H9 (cell line): ENCODE measurements at regions not wholly inside any gene's neighbourhood (a gene's known extent, or its start where the extent isn't known, plus 50 kb on each side); places are given as distances from the start of the nearest gene placed in this dataset.

Experiments used
- DNase-seq: peaks from one replicate; pipeline ENCODE4 v3.0.0-alpha.2; 2017
- H2AFZ ChIP-seq: one replicate; pipeline ENCODE4 v1.6.1; 2013; ENCODE audit warnings: mild to moderate bottlenecking, low read length, control low read depth, moderate library complexity
- H2AK5ac ChIP-seq: 2 replicates; pipeline ENCODE4 v1.6.1; 2013; ENCODE audit warnings: low read length, control low read depth, mixed read lengths; ENCODE audit not compliant: insufficient read length
- H2BK120ac ChIP-seq: one replicate; pipeline ENCODE4 v1.6.1; 2013; ENCODE audit warnings: low read depth, mild to moderate bottlenecking, low read length, control low read depth, inconsistent platforms; ENCODE audit not compliant: poor library complexity, severe bottlenecking
- H2BK12ac ChIP-seq: 2 replicates; pipeline ENCODE4 v1.6.1; 2013; ENCODE audit warnings: low read length, control low read depth, mixed read lengths, low read depth; ENCODE audit not compliant: insufficient read length
- H2BK15ac ChIP-seq: 2 replicates; pipeline ENCODE4 v1.6.1; 2013; ENCODE audit warnings: low read depth, low read length, control low read depth
- H2BK20ac ChIP-seq: one replicate; pipeline ENCODE4 v1.6.1; 2013; ENCODE audit warnings: low read depth, mild to moderate bottlenecking, low read length, control low read depth, inconsistent platforms; ENCODE audit not compliant: poor library complexity, severe bottlenecking
- H2BK5ac ChIP-seq: 2 replicates; pipeline ENCODE4 v1.6.1; 2013; ENCODE audit warnings: low read length, control low read depth, mixed read lengths; ENCODE audit not compliant: insufficient read length
- H3K14ac ChIP-seq: 2 replicates; pipeline ENCODE4 v1.6.1; 2013; ENCODE audit warnings: low read length, control low read depth; ENCODE audit not compliant: insufficient read depth
- H3K18ac ChIP-seq: 2 replicates; pipeline ENCODE4 v1.6.1; 2013; ENCODE audit warnings: low read depth, mild to moderate bottlenecking, mixed read lengths, low read length, control low read depth; ENCODE audit not compliant: insufficient read length
- H3K23ac ChIP-seq: 2 replicates; pipeline ENCODE4 v1.6.1; 2013; ENCODE audit warnings: low read length, control low read depth, mixed read lengths, low read depth; ENCODE audit not compliant: insufficient read length
- H3K23me2 ChIP-seq: 2 replicates; pipeline ENCODE4 v1.6.1; 2013; ENCODE audit warnings: low read depth, mild to moderate bottlenecking, mixed read lengths, low read length, control low read depth; ENCODE audit not compliant: insufficient read length, poor library complexity, severe bottlenecking
- H3K27ac ChIP-seq: 2 replicates; pipeline ENCODE4 v1.5.1; 2013; ENCODE audit warnings: low read length, control low read depth, mixed read lengths, low read depth; ENCODE audit not compliant: insufficient read length
- H3K27me3 ChIP-seq: 2 replicates; pipeline ENCODE4 v1.6.1; 2013; ENCODE audit warnings: low read length, control low read depth, inconsistent platforms; ENCODE audit not compliant: insufficient read depth
- H3K4ac ChIP-seq: 2 replicates; pipeline ENCODE4 v1.6.1; 2013; ENCODE audit warnings: low read depth, mild to moderate bottlenecking, control low read depth, inconsistent platforms, low read length, moderate library complexity
- H3K4me1 ChIP-seq: 2 replicates; pipeline ENCODE4 v1.6.1; 2013; ENCODE audit warnings: low read length, control low read depth, inconsistent platforms; ENCODE audit not compliant: insufficient read depth
- H3K4me2 ChIP-seq: 2 replicates; pipeline ENCODE4 v1.6.1; 2013; ENCODE audit warnings: low read length, control low read depth, mixed read lengths; ENCODE audit not compliant: insufficient read length, insufficient read depth
- H3K56ac ChIP-seq: 2 replicates; pipeline ENCODE4 v1.6.1; 2013; ENCODE audit warnings: low read depth, mild to moderate bottlenecking, mixed read lengths, low read length, control low read depth; ENCODE audit not compliant: insufficient read length
- H3K79me1 ChIP-seq: 2 replicates; pipeline ENCODE4 v1.6.1; 2013; ENCODE audit warnings: low read depth, mild to moderate bottlenecking, moderate library complexity, low read length, control low read depth, inconsistent platforms; ENCODE audit not compliant: insufficient read depth, poor library complexity, severe bottlenecking
- H3K79me2 ChIP-seq: 2 replicates; pipeline ENCODE4 v1.6.1; 2013; ENCODE audit warnings: low read length, control low read depth, inconsistent platforms; ENCODE audit not compliant: insufficient read depth
- H3K9ac ChIP-seq: 2 replicates; pipeline ENCODE4 v1.6.1; 2013; ENCODE audit warnings: low read length, control low read depth, mixed read lengths; ENCODE audit not compliant: insufficient read length; ENCODE audit errors: extremely low read depth
- H3K9me3 ChIP-seq: one replicate; pipeline ENCODE4 v1.6.1; 2013; ENCODE audit warnings: low read depth, low read length, inconsistent platforms; ENCODE audit not compliant: control insufficient read depth
- H3T11ph ChIP-seq: one replicate; pipeline ENCODE4 v1.6.1; 2013; ENCODE audit warnings: mild to moderate bottlenecking, low read length, control low read depth, inconsistent platforms
- H4K20me1 ChIP-seq: one replicate; pipeline ENCODE4 v1.6.1; 2013; ENCODE audit not compliant: control insufficient read depth, insufficient read length, insufficient read depth
- H4K5ac ChIP-seq: 2 replicates; pipeline ENCODE4 v1.6.1; 2013; ENCODE audit warnings: low read depth, mild to moderate bottlenecking, mixed read lengths, low read length, control low read depth; ENCODE audit not compliant: insufficient read length
- H4K8ac ChIP-seq: replicated peaks from 2 replicates; pipeline ENCODE4 v1.6.1; 2013; ENCODE audit warnings: low read length, control low read depth, mixed read lengths, low read depth; ENCODE audit not compliant: insufficient read length
- H4K91ac ChIP-seq: 2 replicates; pipeline ENCODE4 v1.6.1; 2013; ENCODE audit warnings: low read depth, mild to moderate bottlenecking, moderate library complexity, mixed read lengths, low read length, control low read depth; ENCODE audit not compliant: insufficient read length
- H3K27ac Mint-ChIP-seq, 3 experiments: 2 replicates in 2 of 3; 3 replicates in 1 of 3; pipeline ENCODE4 v1.8.0; 2020 to 2021; ENCODE audit warnings: mixed read lengths in 3 of 3, mild to moderate bottlenecking in 1 of 3, moderate library complexity in 1 of 3
- H3K27me3 Mint-ChIP-seq: 2 replicates; pipeline ENCODE4 v1.8.0; 2021; ENCODE audit warnings: low read depth, mild to moderate bottlenecking, moderate library complexity, mixed read lengths
- H3K36me3 Mint-ChIP-seq, 3 experiments: 2 replicates in 2 of 3; 3 replicates in 1 of 3; pipeline ENCODE4 v1.8.0; 2020 to 2021; ENCODE audit warnings: low read depth in 3 of 3, mixed read lengths in 3 of 3; ENCODE audit not compliant: insufficient read depth in 1 of 3
- H3K4me1 Mint-ChIP-seq, 2 experiments: 2 replicates each; pipeline ENCODE4 v1.8.0; 2020; ENCODE audit warnings: mixed read lengths in 2 of 2
- H3K4me3 Mint-ChIP-seq, 2 experiments: 2 replicates in 1 of 2; 3 replicates in 1 of 2; pipeline ENCODE4 v1.8.0; 2020 to 2021; ENCODE audit warnings: mild to moderate bottlenecking in 2 of 2, mixed read lengths in 2 of 2, moderate library complexity in 1 of 2
- H3K9me3 Mint-ChIP-seq, 2 experiments: 2 replicates in 1 of 2; 3 replicates in 1 of 2; pipeline ENCODE4 v1.8.0; 2020; ENCODE audit warnings: mild to moderate bottlenecking in 2 of 2, mixed read lengths in 2 of 2, moderate library complexity in 1 of 2
- WGBS: extraction: QIAGEN DNeasy Blood & Tissue Kit; methylation state at CpG from one replicate; pipeline ENCODE4 v1.1.7; 2013; ENCODE audit warnings: missing lambda C conversion rate, low lambda C conversion rate, mixed read lengths; ENCODE audit not compliant: insufficient read length; ENCODE audit errors: extremely low coverage; 5-methylcytosine and 5-hydroxymethylcytosine counted together
- TF ChIP-seq, protein P1 (sequence below): fragments of 200-600 bp; sonication (generic); conservative IDR thresholded peaks from 3 replicates; pipeline ENCODE4 v1.8.0; 2021; ENCODE audit warnings: antibody characterized with exemption, mild to moderate bottlenecking

DNA sequence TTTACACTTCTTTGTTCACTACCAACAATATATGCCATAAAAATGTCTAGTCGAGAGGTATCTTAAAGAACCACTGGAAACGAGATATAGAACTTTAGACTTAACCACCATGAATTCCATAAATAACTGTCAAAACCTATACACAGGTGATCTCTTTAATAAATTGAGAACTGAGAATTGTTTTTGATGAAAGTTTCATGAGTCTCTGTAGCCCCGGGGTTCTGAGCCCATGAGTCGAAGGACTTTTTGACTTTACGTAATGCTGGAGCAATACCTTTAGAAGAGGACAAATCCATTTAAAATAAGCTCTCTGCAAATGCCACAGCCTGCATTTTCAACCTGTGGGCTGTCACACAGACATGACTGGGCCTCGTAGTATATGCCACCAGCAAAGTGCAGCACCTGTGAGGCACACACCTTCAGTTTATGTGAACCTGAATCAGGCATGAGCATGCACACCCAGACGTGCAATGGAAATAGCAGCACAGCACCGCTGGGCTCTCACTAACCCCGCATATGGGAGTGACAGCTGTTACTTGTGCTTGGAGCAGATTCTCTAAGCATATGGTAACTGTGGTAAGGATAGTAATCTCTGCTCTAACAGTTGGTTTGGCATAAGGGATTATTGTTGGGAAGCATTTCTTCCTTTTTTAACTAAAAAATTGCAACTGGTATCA, 383.2 kb downstream of the SOCS6 start:
- no CpG with 5 or more reads among the region's 9 CpGs for WGBS
- Histone ChIP-seq H2BK120ac (no peak overlapping the region), H3K27me3 (no peaks in the 10 kb centered on the region), H3K79me1 (no peaks in the 10 kb centered on the region), H3K9me3 (no peaks in the 10 kb centered on the region), H3K18ac (no peak overlapping the region), H3K23me2 (no peaks in the 10 kb centered on the region), H2BK20ac (no peak overlapping the region), H3K4me2 (no peak overlapping the region), H3K14ac (no peak overlapping the region), H2BK12ac (no peak overlapping the region), H2AFZ (no peak overlapping the region), H3K4me1 (no peaks in the 10 kb centered on the region), H3K27ac (no peak overlapping the region), H3K79me2 (no peaks in the 10 kb centered on the region), H4K20me1 (no peaks in the 10 kb centered on the region), H2BK15ac (no peak overlapping the region), H3K56ac (no peak overlapping the region), H4K5ac (no peak overlapping the region), H3K9ac (no peak overlapping the region), H4K8ac (no peak overlapping the region), H3K23ac (no peak overlapping the region), H4K91ac (no peak overlapping the region), H2AK5ac (no peak overlapping the region), H3T11ph (no peak overlapping the region), H3K4ac (no peak overlapping the region), H2BK5ac (no peak overlapping the region)
- no peaks in the 10 kb centered on the region for H3K36me3 Mint-ChIP-seq
- no peaks in the 10 kb centered on the region for H3K27me3 Mint-ChIP-seq
- no peak for DNase-seq
- no peak overlapping the region for H3K27ac Mint-ChIP-seq
- TF ChIP-seq, protein P1, sequence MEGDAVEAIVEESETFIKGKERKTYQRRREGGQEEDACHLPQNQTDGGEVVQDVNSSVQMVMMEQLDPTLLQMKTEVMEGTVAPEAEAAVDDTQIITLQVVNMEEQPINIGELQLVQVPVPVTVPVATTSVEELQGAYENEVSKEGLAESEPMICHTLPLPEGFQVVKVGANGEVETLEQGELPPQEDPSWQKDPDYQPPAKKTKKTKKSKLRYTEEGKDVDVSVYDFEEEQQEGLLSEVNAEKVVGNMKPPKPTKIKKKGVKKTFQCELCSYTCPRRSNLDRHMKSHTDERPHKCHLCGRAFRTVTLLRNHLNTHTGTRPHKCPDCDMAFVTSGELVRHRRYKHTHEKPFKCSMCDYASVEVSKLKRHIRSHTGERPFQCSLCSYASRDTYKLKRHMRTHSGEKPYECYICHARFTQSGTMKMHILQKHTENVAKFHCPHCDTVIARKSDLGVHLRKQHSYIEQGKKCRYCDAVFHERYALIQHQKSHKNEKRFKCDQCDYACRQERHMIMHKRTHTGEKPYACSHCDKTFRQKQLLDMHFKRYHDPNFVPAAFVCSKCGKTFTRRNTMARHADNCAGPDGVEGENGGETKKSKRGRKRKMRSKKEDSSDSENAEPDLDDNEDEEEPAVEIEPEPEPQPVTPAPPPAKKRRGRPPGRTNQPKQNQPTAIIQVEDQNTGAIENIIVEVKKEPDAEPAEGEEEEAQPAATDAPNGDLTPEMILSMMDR, result no peak
- peaks cover 0 to 6% of the 10 kb centered on the region in 2 experiments; a peak in 1 of 5 replicates for H3K9me3 Mint-ChIP-seq
- H3K4me1 Mint-ChIP-seq, result no peaks in the 10 kb centered on the region
- no peak overlapping the region for H3K4me3 Mint-ChIP-seq
